HG03439 (cell line): ENCODE measurements at regions not wholly inside any gene's neighbourhood (a gene's known extent, or its start where the extent isn't known, plus 50 kb on each side); places are given as distances from the start of the nearest gene placed in this dataset.

ENCODE experiments used
- ATAC-seq: cut with Tn5 transposase; IDR thresholded peaks from one replicate; pipeline ENCODE4 v1.9.1; 2021; ENCODE audit warnings: mild to moderate bottlenecking, moderate library complexity; ENCODE audit not compliant: unreplicated experiment

GRCh38 chr11:28582506-28582905, 474.3 kb downstream of the METTL15 start:
- no peak for ATAC-seq

GRCh38 chr11:28581286-28582242, 473.4 kb downstream of the METTL15 start:
- no peak for ATAC-seq

- no peak for ATAC-seq
Measured at GRCh38 chr11:28571371-28571770, 463.2 kb downstream of the METTL15 start.

- ATAC-seq: no peak
Measured at GRCh38 chr11:28569106-28569505, 460.9 kb downstream of the METTL15 start.

GRCh38 chr11:28566339-28567089, 458.3 kb downstream of the METTL15 start:
- no peak for ATAC-seq

GRCh38 chr11:28559492-28559891, 451.3 kb downstream of the METTL15 start:
- no peak for ATAC-seq

GRCh38 chr11:28547321-28547741, 439.1 kb downstream of the METTL15 start:
- ATAC-seq: no peak

GRCh38 chr11:28545536-28545935, 437.3 kb downstream of the METTL15 start:
- no peak for ATAC-seq

GRCh38 chr11:28542561-28542960, 434.4 kb downstream of the METTL15 start:
- no peak for ATAC-seq

- no peak for ATAC-seq
Measured at GRCh38 chr11:28539239-28540030, 431.2 kb downstream of the METTL15 start.

GRCh38 chr11:28537822-28538221, 429.6 kb downstream of the METTL15 start:
- ATAC-seq: no peak

GRCh38 chr11:28536504-28537267, 428.5 kb downstream of the METTL15 start:
- ATAC-seq: no peak

- ATAC-seq: no peak
Measured at GRCh38 chr11:28535677-28536076, 427.5 kb downstream of the METTL15 start.

GRCh38 chr11:28529540-28530410, 421.6 kb downstream of the METTL15 start:
- no peak for ATAC-seq

- no peak for ATAC-seq
Measured at GRCh38 chr11:28529046-28529445, 420.9 kb downstream of the METTL15 start.

GRCh38 chr11:28528217-28528616, 420.0 kb downstream of the METTL15 start:
- no peak for ATAC-seq

GRCh38 chr11:28526406-28526751, 418.2 kb downstream of the METTL15 start:
- no peak for ATAC-seq

- ATAC-seq: no peak
Measured at GRCh38 chr11:28525636-28526405, 417.6 kb downstream of the METTL15 start.

- ATAC-seq: no peak
Measured at GRCh38 chr11:28524098-28524497, 415.9 kb downstream of the METTL15 start.
